NCI-H345 treated with DMSO at 0.1 percent for 48 hours (cell line): ENCODE measurements at regions not wholly inside any gene's neighbourhood (a gene's known extent, or its start where the extent isn't known, plus 50 kb on each side); places are given as distances from the start of the nearest gene placed in this dataset.
"Not testable (repeated sequence)": the region's sequence is repeated elsewhere in the genome, so short reads cannot be mapped to it uniquely, and the experiment has no call there.

ENCODE experiments used
- DNase-seq: peaks from one replicate; lab custom pipeline; 2025; ENCODE audit not compliant: unreplicated experiment; lab: John Stamatoyannopoulos, UW

- no peak for DNase-seq
Observed at GRCh38 chr21:35548904-35549615, 500.0 kb upstream of the RUNX1 start.

- no peak for DNase-seq
Observed at GRCh38 chr21:35547946-35548774, 499.1 kb upstream of the RUNX1 start.

- no peak for DNase-seq
Observed at GRCh38 chr21:35543746-35544145, 494.6 kb upstream of the RUNX1 start.

GRCh38 chr21:35540950-35541638 is 492.0 kb upstream of the RUNX1 start:
- peak; percentile 27 for DNase-seq

GRCh38 chr21:35538386-35538785 is 489.3 kb upstream of the RUNX1 start:
- no peak for DNase-seq

- DNase-seq, result no peak
Observed at GRCh38 chr21:35537604-35538003, 488.5 kb upstream of the RUNX1 start.

GRCh38 chr21:35533893-35534292 is 484.8 kb upstream of the RUNX1 start:
- no peak for DNase-seq

- DNase-seq, result no peak
Observed at GRCh38 chr21:35530766-35531165, 481.7 kb upstream of the RUNX1 start.

- no peak for DNase-seq
Observed at GRCh38 chr21:35529171-35529863, 480.2 kb upstream of the RUNX1 start.

- DNase-seq, result no peak
Observed at GRCh38 chr21:35528116-35529042, 479.3 kb upstream of the RUNX1 start.

- DNase-seq, result no peak
Observed at GRCh38 chr21:35527358-35527757, 478.3 kb upstream of the RUNX1 start.

GRCh38 chr21:35525443-35525842 is 476.3 kb upstream of the RUNX1 start:
- DNase-seq, result no peak

GRCh38 chr21:35521852-35522505 is 472.9 kb upstream of the RUNX1 start:
- no peak for DNase-seq

- no peak for DNase-seq
Observed at GRCh38 chr21:35521293-35521692, 472.2 kb upstream of the RUNX1 start.

- DNase-seq, result no peak
Observed at GRCh38 chr21:35520856-35521255, 471.8 kb upstream of the RUNX1 start.

- no peak for DNase-seq
Observed at GRCh38 chr21:35520302-35520701, 471.2 kb upstream of the RUNX1 start.

GRCh38 chr21:35517865-35518264 is 468.8 kb upstream of the RUNX1 start:
- DNase-seq, result no peak

GRCh38 chr21:35516292-35516691 is 467.2 kb upstream of the RUNX1 start:
- DNase-seq, result not testable (repeated sequence)

GRCh38 chr21:35512346-35512745 is 463.2 kb upstream of the RUNX1 start:
- no peak for DNase-seq
